SU-DHL-6 (cell line): ENCODE measurements at regions not wholly inside any gene's neighbourhood (a gene's known extent, or its start where the extent isn't known, plus 50 kb on each side); places are given as distances from the start of the nearest gene placed in this dataset.
"Not testable (repeated sequence)": the region's sequence is repeated elsewhere in the genome, so short reads cannot be mapped to it uniquely, and the experiment has no call there.

Experiments used
- EZH2phosphoT487 ChIP-seq: fragments of 200-600 bp; sonication (generic), shearing (Covaris generic); conservative IDR thresholded peaks from 2 replicates; pipeline ENCODE4 v1.6.1; 2018; ENCODE audit warnings: mild to moderate bottlenecking, antibody characterized with exemption, low read length, moderate library complexity, mixed read lengths
- TF ChIP-seq, protein P1 (sequence below): fragments of 200-600 bp; sonication (generic); IDR thresholded peaks from one replicate; pipeline ENCODE4 v1.5.1; 2017; ENCODE audit warnings: antibody characterized with exemption, mild to moderate bottlenecking, low read length, moderate library complexity; ENCODE audit not compliant: insufficient read depth, poor library complexity, severe bottlenecking

DNA sequence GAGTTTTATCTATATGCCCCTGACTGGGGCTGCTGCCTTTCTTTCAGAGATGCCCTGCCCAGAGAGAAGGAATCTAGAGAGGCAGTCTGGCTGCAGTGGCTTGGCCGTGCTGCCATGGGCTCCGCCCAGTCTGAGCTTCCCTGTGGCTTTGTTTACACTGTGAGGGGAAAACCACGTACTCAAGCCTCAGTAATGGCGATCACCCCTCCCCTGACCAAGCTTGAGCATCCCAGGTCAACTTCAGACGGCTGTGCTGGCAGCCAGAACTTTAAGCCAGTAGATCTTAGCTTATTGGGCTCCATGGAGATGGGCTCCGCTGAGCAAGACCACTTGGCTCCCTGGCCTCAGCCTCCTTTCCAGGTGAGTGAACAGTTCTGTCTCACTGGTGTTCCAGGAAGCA lies 69.0 kb upstream of the DPP6 start:
- TF ChIP-seq, protein P1, sequence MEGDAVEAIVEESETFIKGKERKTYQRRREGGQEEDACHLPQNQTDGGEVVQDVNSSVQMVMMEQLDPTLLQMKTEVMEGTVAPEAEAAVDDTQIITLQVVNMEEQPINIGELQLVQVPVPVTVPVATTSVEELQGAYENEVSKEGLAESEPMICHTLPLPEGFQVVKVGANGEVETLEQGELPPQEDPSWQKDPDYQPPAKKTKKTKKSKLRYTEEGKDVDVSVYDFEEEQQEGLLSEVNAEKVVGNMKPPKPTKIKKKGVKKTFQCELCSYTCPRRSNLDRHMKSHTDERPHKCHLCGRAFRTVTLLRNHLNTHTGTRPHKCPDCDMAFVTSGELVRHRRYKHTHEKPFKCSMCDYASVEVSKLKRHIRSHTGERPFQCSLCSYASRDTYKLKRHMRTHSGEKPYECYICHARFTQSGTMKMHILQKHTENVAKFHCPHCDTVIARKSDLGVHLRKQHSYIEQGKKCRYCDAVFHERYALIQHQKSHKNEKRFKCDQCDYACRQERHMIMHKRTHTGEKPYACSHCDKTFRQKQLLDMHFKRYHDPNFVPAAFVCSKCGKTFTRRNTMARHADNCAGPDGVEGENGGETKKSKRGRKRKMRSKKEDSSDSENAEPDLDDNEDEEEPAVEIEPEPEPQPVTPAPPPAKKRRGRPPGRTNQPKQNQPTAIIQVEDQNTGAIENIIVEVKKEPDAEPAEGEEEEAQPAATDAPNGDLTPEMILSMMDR = not testable (repeated sequence)
- not testable (repeated sequence) for TF ChIP-seq EZH2phosphoT487
